ENCODE measurements at regions not wholly inside any gene's neighbourhood (a gene's known extent, or its start where the extent isn't known, plus 50 kb on each side); places are given as distances from the start of the nearest gene placed in this dataset.

GRCh38 chr9:75242426-75242825 lies 154.1 kb downstream of the OSTF1 start:
- Histone ChIP-seq H3K4me1 (ENCODE audit: insufficient read depth, low read length, poor library complexity, severe bottlenecking) (no peaks in the 10 kb centered on the region), H3K4me3 (ENCODE audit: low read length, poor library complexity, severe bottlenecking) (no peak overlapping the region), H4K20me1 (ENCODE audit: insufficient read depth, low read length, poor library complexity, severe bottlenecking) (no peaks in the 10 kb centered on the region), H2AFZ (ENCODE audit: low read length) (no peak overlapping the region), H3K4me2 (ENCODE audit: low read depth, low read length, poor library complexity, severe bottlenecking) (no peak overlapping the region), H3K79me2 (ENCODE audit: insufficient read depth, low read length) (no peaks in the 10 kb centered on the region), H3F3A (ENCODE audit: low read depth) (no peaks in the 10 kb centered on the region), H3K9me2 (replicated peaks; ENCODE audit: low read depth, low read length) (no peaks in the 10 kb centered on the region), H3K36me3 (ENCODE audit: insufficient read depth, low read length) (no peaks in the 10 kb centered on the region), H3K27me3 (ENCODE audit: insufficient read depth, low read length, poor library complexity, severe bottlenecking) (no peaks in the 10 kb centered on the region), H3K9ac (ENCODE audit: low read depth, low read length, poor library complexity, severe bottlenecking) (no peak overlapping the region), H3K9me3 (ENCODE audit: insufficient read depth, low read depth, low read length) (no peaks in the 10 kb centered on the region)
- no peak for TF ChIP-seq CTCF (conservative IDR thresholded peaks at IDR 0.05; ENCODE audit: low read length)
- no peak for TF ChIP-seq EZH2phosphoT487 (IDR thresholded peaks at IDR 0.05; ENCODE audit: borderline replicate concordance)

GRCh38 chr9:75246949-75247348 lies 158.6 kb downstream of the OSTF1 start:
- Histone ChIP-seq H3K9me2 (replicated peaks; ENCODE audit: low read depth, low read length) (no peaks in the 10 kb centered on the region), H3F3A (ENCODE audit: low read depth) (no peaks in the 10 kb centered on the region), H3K9me3 (ENCODE audit: insufficient read depth, low read depth, low read length) (peaks cover 3% of the 10 kb centered on the region; the same call in 1 of the 2 replicates), H3K4me2 (ENCODE audit: low read depth, low read length, poor library complexity, severe bottlenecking) (no peak overlapping the region), H3K4me1 (ENCODE audit: insufficient read depth, low read length, poor library complexity, severe bottlenecking) (no peaks in the 10 kb centered on the region), H4K20me1 (ENCODE audit: insufficient read depth, low read length, poor library complexity, severe bottlenecking) (no peaks in the 10 kb centered on the region), H2AFZ (ENCODE audit: low read length) (no peak overlapping the region), H3K4me3 (ENCODE audit: low read length, poor library complexity, severe bottlenecking) (no peak overlapping the region), H3K27me3 (ENCODE audit: insufficient read depth, low read length, poor library complexity, severe bottlenecking) (no peaks in the 10 kb centered on the region), H3K79me2 (ENCODE audit: insufficient read depth, low read length) (no peaks in the 10 kb centered on the region), H3K9ac (ENCODE audit: low read depth, low read length, poor library complexity, severe bottlenecking) (no peak overlapping the region), H3K36me3 (ENCODE audit: insufficient read depth, low read length) (no peaks in the 10 kb centered on the region)
- TF ChIP-seq EZH2phosphoT487 (IDR thresholded peaks at IDR 0.05; ENCODE audit: borderline replicate concordance) (no peak), CTCF (conservative IDR thresholded peaks at IDR 0.05; ENCODE audit: low read length) (no peak)

GRCh38 chr9:75265525-75265972 lies 177.2 kb downstream of the OSTF1 start:
- H3K9me3 ChIP-seq (ENCODE audit: insufficient read depth, low read depth, low read length): no peaks in the 10 kb centered on the region
- no peak overlapping the region for H3K4me3 ChIP-seq (ENCODE audit: low read length, poor library complexity, severe bottlenecking)
- no peaks in the 10 kb centered on the region for H3F3A ChIP-seq (ENCODE audit: low read depth)
- H3K4me1 ChIP-seq (ENCODE audit: insufficient read depth, low read length, poor library complexity, severe bottlenecking): no peaks in the 10 kb centered on the region
- no peaks in the 10 kb centered on the region for H3K79me2 ChIP-seq (ENCODE audit: insufficient read depth, low read length)
- H3K36me3 ChIP-seq (ENCODE audit: insufficient read depth, low read length): no peaks in the 10 kb centered on the region
- H3K4me2 ChIP-seq (ENCODE audit: low read depth, low read length, poor library complexity, severe bottlenecking): no peak overlapping the region
- H2AFZ ChIP-seq (ENCODE audit: low read length): no peak overlapping the region
- no peaks in the 10 kb centered on the region for H4K20me1 ChIP-seq (ENCODE audit: insufficient read depth, low read length, poor library complexity, severe bottlenecking)
- H3K9ac ChIP-seq (ENCODE audit: low read depth, low read length, poor library complexity, severe bottlenecking): no peak overlapping the region
- no peaks in the 10 kb centered on the region for H3K27me3 ChIP-seq (ENCODE audit: insufficient read depth, low read length, poor library complexity, severe bottlenecking)
- TF ChIP-seq CTCF (conservative IDR thresholded peaks at IDR 0.05; ENCODE audit: low read length): peak; percentile 93
- TF ChIP-seq EZH2phosphoT487 (IDR thresholded peaks at IDR 0.05; ENCODE audit: borderline replicate concordance): no peak
- no peaks in the 10 kb centered on the region for H3K9me2 ChIP-seq (replicated peaks; ENCODE audit: low read depth, low read length)

Data from Loucy (cell line).